ENCODE measurements at regions not wholly inside any gene's neighbourhood (a gene's known extent, or its start where the extent isn't known, plus 50 kb on each side); places are given as distances from the start of the nearest gene placed in this dataset.

DNA sequence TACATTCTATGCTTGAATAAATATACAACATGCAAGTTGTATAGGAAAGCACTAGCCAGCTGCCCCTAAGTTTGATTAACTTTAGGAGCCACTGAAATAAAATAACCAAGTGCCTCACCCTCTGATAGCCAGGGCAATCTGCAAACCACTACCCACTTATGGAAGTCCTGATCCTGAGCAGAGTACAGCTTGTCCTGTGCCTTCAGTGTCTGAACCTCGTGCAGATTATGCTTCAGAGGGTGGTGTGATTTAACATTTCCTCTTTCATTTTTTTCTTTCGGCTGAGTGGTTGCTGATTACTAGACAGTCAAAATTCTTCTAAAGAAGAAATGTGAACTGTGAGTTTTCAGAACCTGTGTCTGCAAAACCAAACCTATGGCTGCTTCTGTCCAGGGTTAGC is 327.7 kb downstream of the PIK3R1 start:
- peak in 1 of 5 experiments; percentile 3 for DNase-seq

DNA sequence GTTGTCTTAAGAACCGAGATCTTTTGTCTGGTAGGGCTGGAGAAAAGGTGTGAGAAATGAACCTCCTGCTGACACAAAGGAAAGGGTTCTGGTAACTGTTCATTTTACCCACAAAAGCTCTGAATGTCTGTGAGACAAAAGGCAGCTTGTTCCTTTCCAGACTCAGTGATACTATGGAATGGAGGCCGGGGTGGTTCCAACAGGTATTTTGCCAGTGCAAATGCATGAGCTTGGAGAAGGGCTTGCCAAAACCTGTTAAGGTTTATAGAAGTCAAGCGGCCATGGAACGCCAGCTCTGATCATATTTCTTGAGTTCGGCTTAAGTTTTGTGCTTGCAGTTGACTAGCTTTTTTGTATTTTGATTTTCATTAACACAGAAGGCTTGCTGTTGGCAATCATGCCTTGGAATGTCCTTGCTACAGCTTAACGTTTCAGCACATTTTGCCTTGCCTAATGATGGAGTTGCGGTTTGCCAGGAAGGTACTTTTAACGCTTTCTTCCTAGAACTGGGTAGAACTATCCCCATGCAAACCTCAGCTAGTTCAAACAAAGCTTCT is 328.6 kb downstream of the PIK3R1 start:
- no peak for DNase-seq

DNA sequence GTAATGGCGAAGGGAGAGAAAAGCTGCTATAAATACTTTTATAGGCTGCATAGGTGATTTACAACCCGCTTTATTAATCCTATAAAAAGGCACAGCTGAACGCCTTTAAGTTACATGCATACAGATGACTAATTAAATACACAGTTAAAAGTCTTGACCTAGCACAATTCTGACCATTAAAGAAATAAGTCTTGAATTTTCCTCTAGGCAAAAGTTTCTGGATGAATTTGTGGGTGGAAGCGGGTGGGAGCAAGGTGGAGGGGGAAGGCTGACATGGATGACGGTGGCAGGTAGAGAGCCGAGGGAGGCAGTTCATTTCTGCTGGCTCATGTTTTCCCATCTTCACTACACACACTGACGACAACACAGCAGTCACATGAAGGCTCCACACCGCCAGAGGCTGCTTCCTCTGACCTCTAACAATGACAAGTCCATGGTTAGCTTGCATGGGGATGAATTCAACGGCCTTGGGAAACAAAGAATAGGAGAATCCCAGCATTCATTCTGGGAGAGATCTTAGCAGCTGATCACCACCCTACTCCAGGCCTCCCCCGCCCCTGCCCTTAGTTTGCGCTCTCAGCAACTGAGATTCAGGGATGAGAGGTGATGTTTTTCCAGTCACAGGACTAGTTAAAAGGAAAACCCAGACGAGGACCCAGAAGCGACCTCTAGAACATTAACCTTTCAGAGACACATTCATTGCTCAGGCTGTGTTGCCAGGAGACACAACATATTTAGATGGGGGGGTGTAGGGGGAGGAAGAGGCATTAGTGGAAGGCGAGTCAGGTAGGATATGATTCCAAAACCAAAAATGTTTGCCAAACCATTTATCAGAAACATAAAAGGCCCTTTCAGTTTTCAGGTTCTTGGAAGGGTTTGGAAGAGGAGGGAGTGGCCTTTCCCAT is 329.3 kb downstream of the PIK3R1 start:
- no peak for DNase-seq

DNA sequence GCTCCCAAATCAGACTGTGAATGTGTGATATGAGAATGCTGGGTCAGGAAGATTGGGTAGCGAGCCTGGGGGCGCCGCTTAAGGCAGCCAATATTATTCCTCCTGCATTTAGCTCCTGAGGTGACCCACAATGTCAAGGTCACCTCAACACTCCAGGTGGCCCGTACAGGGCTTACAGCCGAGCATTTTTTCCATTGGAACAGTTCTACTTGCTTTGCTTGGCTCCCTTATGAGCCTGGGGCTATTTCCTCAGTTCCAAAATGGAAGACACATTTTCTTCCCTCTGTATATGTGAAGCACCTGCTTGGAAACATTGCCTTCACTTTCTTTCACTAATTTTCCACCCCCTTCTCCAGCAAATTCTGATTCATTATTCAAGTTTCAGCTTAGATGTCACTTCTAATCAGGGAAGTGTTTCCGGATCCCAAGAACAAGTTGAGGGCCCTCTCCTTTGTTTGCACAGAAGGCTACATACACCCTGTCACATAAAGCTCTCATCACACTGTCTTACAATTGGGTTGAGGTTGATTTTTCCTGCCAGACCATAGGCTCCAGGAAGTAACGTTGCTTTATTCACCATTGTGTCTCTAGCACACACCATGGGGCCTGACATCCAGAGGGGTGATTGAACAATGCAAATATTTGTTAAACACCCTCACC is 330.2 kb downstream of the PIK3R1 start:
- no peak for DNase-seq

DNA sequence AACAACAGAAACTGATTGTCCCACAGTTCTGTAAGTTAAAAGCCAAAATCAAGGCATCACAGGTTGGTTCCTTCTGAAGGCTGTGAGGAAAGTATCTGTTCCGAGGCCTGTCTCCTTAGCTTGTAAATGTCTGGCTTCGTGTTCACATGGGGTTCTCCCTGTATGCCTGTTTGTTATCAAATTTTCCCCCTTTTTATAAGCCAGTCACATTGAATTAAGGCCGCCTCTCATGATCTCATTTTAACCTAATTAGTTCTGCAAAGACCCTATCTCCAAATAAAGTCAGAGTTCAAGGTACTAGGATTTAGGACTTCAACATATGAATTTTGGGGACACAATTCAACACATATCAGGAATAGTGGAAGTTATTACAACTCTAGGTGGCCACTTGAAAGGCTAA is 331.5 kb downstream of the PIK3R1 start:
- DNase-seq = no peak

DNA sequence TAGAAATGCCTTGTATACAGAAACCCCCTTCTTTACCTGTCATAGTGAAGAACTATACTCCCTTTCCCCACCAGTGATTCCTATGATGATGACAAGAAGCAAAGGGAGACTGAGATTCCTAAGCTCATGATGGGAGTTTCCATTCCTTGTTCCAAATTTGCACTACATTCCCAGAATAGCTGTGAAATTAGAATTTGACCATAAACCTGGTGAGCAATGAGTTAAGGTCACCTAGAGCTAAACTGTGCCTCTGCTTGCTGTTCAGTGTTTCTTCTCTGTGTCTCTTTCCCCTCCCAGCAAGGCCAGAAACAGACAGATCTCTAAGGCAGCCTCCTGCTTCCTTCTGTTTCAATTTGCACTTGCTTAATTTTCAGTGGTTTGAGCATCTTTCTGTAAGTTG is 332.1 kb downstream of the PIK3R1 start:
- DNase-seq = no peak

DNA sequence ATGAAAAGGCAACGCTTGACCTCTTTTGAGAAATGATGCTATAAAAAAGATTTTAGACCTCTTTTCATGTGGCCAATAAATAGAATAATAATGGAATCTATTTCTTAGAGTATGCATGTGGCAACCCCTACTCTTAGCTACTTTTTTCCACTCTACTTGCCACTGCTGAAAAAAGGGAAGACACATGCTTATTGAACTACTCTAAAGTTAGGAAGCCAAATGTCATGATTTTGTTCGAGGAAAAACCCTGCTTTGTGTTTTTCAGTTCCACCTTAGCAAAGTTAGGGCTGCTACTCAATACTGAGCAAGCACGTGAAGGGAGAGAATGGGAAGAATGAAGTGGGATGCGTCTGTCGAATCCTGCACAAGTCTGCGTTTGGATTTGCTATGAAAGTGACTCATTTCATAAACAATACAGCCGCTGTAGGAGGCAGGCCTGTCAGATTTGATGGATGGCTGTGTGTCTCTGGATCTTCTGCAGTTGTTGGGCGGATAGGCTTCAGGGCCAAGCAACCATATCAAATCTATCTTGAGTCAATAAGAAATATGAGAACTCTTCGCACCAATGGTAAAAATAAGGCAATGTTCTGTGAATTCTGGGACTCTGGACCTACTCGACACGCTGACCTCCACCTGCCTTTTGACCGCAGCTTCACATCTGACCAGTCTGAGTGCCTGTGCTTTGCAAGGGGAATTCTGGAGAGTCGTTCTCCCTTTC is 333.6 kb downstream of the PIK3R1 start:
- DNase-seq = no peak

DNA sequence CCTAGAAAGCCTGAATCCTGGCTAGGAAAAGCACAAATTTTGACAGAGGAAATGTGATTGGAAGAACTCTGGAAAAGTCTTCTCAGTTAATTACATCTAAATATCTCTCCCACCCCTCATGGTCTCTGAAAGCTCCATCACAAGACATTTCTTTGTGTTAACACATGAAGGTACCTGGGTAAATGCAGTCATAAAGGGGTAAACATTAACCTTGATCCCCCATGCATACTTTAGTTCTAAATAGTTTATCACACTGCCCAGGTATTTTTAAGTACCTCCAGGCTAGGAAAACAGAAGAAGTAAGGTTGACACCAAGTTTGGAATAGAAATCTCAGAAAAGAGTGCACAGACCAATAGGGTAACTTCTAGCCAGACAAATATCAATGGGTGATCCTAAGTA is 334.5 kb downstream of the PIK3R1 start:
- DNase-seq = no peak

DNA sequence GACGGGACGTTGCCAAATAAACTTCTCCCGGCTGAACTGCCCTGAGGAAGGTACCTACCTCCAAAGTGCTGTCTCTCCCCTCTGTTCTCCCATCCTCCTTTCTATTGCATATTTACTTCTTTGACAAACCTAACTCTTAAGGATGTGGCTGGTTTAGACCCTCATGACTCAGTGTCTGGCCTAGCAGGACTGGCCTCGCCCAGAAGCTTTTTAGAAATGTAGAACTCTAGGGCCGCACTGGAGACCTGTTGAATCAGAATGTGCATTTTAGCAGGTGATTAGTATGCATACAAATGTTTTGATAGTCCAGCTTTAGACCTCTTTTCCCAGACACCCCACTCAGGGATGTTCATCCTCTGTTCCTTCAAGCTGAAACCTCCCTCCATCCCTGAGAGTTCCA is 335.9 kb downstream of the PIK3R1 start:
- no peak for DNase-seq

DNA sequence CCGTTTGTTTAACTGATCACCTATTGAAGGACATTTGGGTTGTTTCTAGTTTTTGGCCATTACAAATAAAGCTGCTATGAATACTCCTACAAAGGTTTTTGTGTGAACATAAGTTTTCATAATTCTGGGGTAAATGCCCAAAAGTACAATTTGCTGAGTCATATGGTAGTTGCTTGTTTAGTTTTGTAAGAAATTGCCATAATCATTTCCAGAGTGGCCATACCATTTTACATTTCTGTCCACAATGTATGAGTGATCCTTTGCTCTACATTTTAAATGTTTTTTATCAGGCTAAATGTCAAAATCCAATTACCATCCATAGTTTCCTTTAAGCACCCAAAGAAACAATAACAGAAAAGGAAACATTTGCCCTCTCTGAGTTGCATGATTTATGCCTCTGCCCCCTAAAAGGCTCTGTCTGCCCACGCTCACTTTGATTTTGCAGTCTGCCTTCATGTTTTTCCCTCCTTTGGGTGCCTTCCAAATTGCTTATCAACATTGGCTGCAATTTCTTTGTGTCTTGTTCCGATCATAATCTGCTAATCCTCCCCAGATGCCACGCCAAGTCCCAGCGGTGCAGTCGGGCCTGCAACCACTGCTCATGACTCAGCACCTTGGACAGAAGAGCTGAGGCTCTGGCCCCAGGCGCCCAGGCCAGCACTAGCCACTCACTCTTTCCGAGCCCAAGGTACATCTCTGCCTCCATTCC is 339.2 kb downstream of the PIK3R1 start:
- DNase-seq = no peak

DNA sequence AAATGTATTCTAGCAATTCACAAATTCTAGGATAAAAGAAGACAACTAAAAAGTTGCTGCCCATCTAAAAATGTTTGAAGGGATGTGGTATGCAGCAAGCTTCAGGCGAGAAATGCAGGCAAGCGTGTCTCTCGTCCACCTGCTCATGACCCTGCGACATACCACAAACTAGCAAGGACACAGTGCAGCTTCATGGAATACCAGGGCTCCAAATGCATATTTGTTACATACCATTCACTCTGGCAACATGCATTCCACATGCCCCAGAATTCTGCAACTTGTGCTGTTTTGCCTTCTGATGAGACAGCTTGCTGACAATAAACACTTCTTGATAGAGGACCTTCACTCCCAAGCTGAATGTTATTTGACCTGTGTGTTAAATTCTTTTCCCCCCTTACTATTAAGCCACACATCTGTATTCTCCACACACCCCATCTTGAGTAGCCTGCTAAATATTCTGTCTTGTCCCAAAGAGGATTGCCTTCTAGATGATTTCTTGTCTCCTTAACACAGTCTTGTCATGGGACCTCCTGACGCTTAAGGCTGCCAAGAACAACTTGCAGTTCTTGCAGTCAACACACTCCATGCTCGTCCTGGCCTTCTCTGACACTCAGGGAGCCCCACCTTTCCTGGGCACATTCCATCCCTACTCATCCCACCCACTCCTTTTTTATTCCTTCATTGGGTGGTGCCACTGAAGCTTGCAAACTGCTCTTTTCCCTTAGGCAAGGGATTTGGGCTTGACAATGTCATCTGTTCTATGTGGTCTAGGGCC is 340.5 kb downstream of the PIK3R1 start:
- DNase-seq = no peak

DNA sequence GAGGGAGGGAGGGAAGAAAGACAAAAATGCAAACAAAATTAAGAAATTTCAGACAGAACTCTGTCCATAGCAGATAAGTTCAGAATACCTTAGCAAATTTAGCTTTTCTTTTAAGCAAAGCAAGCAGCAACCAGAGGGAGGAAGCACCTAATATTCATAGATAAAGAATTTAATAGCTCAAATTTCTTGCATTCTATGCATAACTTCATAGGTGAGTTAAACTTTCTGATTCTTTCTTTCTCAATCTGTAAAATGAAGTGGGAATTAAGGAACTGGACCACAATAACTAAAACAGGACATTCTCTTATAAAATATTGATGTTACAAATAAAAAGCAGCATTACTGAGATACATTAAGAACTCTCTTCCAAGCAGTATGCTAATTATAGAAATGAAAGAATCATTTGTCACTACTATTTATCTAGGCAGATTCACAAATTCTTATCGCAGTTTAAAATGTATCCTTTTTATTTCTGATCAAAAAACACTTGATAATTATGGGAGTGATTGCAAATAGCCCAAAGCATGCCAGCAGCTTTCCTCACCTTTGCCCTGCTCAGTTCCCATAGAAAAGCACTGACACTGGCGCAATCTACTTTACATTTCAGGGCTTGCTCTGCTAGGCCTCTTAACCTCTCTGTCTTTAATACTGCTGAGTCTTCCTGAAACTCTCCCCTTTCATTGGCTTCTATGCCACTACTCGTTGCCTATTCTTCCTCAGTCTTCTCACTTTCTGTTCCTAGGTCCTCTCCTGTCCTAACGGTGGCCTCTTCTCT is 341.8 kb downstream of the PIK3R1 start:
- no peak for DNase-seq

DNA sequence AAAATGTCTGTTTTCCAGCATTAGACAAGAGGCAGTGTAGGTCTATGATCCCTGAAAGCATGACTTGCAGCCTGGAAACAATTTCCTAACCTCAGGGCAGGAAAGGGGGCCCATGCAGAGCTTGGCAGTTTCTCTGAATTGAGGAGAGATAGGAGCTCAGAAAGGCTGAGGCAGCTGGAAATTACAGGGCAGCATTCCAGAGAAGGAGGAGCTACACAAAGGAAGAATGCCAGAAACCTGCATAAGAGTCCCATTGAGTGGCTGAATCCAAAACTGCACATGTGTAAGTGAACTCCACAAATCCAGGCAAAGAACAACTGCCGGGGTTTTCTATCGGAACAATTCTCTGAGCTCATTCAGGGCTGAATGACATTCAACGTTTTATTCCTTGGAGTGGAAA is 346.8 kb downstream of the PIK3R1 start:
- no peak for DNase-seq

DNA sequence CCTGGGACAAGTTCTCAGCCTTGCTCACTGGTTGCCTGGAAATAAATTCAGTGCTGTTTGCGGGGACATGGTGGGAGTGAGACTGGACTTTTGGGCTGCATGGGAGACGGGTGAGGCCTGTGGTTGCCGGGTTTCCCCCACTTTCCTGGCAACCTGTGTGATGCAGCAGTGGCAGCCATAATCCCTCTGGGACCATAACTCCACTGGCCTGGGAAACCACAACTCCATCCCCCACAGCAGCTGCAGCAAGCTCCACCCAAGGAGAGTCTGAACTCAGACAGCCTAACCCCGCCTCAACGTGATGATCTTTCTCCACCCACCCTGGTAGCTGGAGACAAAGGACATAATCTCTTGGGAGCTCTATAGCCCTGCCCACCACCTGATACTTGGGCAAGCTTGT is 349.9 kb downstream of the PIK3R1 start:
- no peak for DNase-seq

DNA sequence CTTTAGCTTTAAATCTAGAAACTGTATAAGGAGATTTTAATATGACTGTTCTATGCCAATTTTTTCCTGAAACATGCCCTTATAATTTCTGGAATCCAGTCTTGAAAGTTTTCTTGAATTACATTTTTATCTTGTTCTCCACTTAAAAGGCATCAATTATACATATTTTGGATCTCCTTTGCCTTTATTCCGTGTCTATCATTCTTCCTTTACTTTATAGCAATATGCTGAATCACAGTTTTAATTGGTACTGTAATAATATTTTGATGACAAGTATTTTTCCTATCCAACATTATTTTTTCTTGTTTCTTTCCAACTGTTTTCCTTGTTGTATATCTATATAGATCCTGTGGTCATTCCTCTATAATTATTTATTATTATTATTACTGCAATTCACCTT is 361.2 kb downstream of the PIK3R1 start:
- DNase-seq = no peak

DNA sequence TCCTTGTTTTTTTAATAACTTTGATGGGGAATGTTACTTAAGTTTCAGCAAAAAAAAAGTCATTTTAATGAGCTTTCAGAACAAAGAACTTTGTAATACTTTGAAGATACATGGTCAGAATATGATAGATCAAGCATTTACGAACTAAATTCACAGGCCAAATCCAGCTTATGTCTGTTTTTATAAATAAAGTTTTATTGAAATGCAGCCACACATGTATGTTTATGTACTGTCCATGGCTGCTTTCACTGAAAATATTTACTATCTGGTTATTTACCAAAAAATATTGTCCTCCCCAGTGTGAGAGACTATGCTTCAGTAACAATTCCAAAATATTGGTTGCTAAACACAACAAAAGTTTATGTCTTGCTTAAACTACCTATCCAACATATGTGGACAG is 366.7 kb downstream of the PIK3R1 start:
- no peak for DNase-seq

DNA sequence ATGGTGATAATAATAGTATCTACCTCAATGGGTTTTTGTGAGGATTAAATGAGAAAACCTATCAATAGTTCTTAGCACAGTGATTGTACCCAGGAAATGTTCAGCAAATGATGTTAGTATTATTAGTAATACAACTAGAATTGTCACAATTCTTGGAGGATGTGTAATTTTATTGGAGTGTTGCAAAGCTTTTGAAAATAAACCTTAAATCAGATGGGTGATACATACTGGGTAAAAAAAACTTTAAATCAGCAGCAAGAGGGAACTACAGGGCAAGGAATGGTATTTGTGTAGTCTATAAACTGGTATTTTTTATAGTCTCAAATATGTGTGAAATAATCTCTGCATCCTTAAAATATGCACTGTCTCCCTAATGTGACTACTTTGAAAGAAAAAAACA is 371.6 kb downstream of the PIK3R1 start:
- DNase-seq = no peak

DNA sequence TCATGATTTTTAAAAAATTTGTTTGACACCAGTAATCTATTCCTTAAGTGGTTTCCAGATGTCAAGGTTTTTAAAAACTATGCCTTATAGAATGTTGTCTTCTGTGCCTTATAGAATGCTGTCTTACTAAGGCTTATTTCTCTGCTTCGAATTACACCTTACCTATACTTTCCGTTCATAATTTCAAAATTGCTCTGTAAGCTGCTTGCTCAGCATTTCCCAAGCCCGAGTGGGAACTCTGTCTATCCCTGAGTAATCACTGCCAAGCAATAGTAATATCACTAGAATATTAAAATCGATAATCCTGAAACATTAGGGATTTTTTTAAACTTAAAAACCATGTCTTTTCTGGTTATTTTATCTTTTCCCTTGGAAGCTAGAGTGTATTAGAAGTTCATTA is 376.3 kb downstream of the PIK3R1 start:
- no peak for DNase-seq

DNA sequence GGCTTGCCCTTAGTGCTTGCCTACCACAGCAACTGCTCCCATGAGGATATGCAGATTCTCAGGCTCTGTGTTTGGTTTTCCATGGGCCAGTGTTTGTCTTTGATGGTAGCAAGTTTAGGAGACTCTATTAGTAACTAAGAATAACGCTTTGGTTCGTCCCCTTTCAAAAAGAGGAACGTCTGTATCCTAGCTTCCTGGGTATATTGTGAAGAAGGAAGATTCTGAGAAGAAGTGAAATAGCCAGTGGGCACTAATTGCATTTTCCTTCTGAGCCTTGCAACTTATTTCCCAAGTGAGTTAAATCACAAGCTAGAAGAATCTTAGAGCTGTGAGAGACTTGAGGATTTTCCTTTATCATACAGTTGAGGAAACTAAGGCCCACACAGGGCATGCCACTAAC is 376.8 kb downstream of the PIK3R1 start:
- DNase-seq = no peak

DNA sequence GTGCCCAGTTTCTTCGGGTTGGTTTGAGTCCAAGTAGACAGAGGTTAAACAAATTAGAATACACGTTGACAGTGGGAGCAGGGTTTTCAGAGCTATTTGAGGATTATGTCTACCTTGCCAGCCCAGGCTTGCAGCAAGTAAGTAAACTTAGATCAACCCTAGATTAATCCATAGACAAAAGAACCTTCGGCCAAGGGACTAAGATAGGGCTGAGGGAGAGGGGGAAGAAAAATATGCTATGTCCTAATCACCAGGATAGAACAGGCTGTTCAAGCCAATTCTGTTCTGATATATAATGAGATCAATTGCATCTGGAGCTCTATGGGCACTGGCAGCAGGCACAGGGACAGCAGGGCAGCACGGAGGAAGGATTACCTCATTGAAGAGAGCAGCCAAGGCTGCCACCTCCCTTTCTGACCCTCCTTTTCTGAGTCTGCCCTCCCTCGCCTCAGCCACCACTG is 377.7 kb downstream of the PIK3R1 start:
- DNase-seq = no peak

DNA sequence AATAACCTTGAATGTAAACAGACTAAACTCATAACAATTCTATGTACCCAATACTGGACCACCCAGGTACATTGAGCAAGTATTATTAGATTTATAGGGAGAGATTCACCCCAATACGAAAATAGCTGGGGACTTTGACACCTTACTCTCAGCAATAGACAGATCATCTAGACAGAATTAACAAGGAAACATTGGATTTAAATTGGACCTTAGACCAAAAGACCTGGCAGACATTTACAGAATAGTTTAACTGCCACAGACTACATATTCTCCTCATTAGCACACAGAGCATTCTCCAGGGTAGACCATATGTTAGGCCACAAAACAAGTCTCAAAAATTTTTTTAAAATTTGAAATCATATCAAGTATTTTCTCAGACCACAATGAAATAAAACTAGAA is 397.4 kb downstream of the PIK3R1 start:
- no peak for DNase-seq
